AML-193 (cell line): ENCODE measurements at regions not wholly inside any gene's neighbourhood (a gene's known extent, or its start where the extent isn't known, plus 50 kb on each side); places are given as distances from the start of the nearest gene placed in this dataset.
"Not testable (repeated sequence)": the region's sequence is repeated elsewhere in the genome, so short reads cannot be mapped to it uniquely, and the experiment has no call there.

Experiments
- DNase-seq, 2 experiments: peaks; one replicate each; lab custom pipeline; 2025; lab: John Stamatoyannopoulos, UW

DNA sequence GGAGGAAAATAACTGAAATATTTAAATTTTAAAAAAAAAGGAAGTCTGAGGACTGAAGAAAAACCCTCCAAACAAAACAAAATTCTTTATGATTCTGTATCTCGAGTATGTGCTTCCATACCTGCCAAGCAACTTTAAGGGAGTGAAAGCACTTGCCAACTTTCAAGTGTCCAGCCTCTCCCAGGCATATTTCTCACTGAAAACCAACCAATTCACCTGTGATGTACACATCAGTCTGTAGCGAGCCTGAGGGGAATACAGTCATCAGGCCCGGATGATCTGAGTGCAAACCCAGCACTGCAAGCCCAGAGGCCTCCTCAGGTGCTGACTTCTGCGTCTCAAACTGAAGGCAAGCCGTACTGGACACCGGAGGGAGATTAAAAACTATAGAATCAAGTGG, 164.8 kb upstream of the NT5E start:
- DNase-seq = no peak

DNA sequence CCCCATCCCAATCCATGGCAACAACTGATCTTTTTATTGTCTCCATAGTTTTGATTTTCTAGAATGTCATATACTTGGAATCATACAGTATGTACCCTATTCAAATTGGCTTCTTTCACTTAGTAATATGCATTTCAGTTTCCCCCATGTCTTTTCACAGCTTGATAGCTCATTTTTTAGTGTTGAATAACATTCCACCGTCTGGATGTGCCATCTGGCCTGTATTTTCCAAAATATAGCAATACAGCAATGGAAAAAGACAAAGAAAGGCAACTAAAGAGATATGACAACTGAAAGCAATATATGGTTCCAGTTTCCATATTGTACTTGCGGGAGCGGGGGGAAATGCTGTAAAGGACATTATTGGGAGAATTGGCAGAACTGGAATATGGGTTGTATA, 166.4 kb upstream of the NT5E start:
- DNase-seq = no peak

DNA sequence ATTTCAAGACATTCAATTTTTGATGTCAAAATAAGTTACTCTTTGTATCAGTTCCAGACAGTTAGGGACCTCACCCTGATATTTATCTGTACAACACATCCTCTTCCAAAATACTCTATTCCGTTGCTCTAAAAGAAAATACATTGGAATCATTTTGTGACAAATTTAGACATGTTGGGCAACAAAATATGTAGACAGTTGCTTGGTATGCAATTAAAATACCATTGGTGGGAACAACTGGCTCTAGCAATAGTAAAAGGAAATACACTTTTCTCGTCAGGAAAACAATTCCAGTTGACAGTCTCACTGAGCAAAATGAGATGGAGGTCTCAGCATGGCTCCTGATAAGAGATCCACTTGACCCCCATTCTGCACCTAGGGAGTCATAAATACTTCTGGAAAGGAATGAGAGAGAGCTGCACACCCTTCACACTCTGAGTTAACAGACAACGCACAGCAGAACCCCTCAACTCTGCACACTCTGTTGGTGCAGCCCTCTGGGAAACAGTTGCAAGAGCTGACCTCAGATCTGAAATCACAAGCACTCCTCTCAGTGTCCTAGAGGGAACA, 171.3 kb upstream of the NT5E start:
- DNase-seq = no peak

DNA sequence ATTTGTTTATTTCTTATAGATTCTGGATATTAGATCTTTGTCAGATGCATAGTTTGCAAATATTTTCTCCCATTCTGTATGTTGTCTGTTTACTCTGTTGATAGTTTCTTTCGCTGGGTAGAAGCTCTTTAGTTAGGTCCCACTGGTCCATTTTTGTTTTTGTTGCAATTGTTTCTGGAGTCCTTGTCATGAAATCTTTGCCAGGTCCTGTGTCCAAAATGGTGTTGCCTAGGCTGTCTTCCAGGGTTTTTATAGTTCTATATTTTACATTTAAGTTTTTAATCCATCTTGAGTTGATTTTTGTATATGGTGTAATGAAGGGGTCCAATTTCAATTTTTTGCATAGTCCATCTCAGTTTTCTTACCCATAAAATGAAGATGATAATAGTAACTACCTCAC, 173.9 kb upstream of the NT5E start:
- DNase-seq = not testable (repeated sequence)

DNA sequence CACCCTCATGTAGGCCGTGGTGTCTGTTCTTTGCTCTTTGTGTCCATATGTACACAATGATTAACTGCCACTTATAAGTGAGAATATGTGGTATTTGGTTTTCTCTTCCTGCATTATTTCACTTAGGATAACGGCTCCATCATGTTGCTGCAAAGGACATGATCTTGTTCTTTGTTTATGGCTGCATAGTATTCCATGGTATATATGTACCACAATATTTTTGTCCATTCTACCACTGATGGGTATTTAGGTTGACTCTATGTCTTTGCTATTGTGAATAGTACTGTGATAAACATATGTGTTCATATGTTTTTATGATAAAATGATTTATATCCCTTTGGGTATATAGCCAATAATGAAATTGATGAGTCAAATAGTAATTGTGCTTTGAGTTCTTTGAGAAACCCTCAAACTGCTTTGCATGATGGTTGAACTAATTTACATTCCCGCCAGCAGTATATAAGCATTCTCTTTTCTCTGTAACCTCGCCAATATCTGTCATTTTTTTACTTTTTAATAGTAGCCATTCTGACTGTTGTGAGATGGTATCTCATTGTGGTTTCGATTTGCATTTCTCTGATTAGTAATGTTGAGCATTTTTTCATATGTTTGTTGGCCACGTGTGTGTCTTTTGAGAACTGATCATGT, 174.4 kb upstream of the NT5E start:
- no peak for DNase-seq

DNA sequence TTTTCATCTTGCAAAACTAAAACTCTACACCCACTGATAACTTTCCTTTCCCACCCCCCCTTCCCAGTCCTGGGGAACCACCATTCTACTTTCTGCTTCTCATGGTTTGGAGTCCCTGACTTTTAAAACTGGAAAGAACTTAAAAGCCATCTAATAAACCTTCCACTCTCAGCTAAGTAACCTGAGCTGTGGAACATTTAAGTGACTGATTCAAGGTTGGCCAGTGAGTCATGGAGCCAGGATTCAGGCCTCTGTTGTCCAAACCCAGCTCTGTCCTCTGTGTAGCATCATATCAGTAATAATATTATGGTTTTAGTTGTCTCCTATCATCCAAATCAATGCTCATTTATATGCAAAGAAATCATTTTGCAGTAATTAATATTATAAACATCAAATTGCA, 176.0 kb upstream of the NT5E start:
- no peak for DNase-seq

DNA sequence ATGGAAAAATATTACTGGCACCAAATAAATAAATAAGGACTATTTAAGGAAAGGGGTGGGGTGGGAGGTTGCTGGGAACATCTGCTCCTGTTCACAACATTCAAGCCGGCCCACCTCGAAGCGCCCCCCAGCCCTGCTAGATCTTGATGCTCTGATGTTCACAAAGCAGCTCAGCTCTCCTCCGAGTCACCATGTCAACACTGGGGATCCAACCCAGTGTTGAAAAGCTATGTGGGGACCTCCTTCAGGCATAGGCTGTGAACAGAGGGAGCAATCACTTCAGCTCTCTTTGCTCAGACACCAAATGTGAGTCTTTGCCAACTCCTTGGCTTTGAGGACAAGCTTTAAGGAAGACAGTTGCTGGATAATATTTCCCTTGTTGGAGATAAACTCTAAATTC, 176.8 kb upstream of the NT5E start:
- no peak for DNase-seq

DNA sequence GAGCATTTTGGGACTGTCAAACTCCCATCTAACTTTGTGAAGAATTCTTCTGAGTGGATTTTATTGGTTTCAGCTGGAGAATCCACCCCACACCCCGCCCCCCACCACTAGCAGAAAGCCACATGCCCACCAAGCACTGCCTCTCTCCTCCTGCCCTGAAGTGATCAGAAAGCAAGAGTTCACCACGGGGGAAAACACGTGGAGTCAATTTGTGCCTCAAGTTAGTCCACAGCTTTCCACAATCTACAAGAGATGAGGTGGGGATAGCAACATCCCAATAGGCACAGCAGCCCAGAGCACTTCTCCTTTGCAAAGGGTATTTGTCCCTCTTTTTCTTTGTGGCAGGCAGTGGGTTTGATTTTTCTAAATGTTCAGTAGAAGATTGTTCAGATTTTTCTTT, 177.3 kb upstream of the NT5E start:
- DNase-seq = no peak

DNA sequence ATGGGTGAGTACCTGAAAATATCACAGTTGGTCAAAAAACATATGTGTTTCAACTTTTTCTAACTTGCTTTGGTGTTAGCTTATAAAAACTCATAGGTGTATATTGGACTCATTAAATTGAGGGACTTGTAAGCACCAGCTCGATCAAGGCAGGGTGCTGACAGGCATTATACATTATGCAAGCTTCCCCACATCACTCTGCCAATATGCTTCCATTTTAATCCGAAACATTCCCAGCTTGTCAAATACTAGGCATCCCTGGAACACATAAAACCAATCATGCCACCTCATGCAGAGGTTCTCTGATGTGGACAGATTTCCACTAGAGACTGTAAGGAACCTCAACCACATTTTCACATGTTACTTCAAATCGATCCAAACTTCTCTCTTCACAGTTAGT, 187.3 kb upstream of the NT5E start:
- no peak for DNase-seq

DNA sequence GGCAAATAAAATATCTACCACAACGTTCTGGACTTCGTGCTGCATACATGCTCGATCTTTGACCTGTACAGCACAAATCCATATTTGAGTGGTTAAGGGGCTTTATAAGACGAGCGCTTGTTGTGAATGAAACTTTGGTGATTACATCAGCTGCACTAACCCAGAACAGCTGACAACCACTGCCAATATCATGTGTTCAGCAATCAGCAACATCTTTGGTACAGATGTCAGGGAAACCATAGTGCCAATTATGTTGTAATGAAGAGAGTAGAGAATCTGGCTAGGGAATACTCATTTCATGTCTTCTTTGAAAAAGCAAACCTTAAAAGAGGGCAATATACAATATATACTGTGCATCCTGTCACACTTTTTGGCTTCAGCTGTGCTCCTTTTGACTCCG, 188.6 kb upstream of the NT5E start:
- DNase-seq = no peak

DNA sequence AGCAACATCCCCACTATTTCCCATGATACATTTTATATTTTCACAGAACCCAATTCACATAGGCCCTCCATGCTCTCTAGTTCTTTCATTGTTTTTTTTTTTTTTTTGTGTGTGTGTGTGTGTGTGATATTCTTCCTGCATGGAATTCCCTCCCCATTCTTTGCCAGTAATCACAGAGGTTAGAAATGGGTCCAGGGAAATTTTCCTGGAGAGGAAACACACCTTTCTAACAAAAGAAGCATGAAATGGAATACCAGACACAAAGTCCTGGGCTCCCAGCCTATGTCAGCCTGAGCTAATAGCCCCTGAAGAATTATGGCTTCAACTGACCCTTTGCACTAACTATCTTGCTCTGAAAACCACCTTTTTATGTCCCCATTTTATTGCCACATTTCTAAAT, 194.2 kb upstream of the NT5E start:
- no peak for DNase-seq

DNA sequence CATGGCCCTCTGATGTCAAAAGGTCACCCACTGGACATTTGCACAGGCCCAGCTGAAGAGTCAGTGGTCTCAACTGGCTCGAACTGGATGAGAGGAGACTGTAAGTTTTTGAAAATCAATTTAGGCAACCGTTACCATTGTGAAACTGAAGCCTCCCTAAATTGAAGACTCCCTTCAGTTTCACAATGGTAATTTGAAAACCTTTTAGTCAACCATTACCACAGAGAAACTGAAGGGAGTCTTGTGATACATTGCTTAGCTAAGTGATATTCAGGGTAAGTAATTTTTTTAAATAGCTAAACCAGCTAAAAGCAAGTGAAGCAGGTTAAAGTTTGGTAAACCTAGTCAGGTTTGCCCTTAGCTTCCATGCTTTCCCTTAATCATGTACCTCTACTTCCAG, 197.3 kb upstream of the NT5E start:
- no peak for DNase-seq

DNA sequence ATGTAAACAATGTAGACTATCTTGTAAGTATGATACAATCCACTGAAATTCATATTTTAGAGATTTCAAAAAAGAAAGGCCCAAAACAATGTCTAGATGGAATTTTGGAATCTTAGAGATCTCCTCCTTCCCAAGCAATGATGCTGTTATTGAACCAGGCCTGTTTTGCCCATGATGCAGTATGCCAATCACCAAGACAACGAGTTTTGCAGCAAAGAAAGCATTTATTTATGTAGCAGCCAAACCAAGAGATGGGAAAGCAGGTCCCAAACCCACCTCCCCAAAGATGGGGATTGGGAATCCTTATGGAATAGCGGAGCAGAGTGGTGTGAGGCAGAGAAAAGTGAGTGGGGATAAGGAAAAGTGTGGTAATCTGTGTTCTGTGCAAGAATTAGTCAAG, 197.8 kb upstream of the NT5E start:
- DNase-seq = no peak

DNA sequence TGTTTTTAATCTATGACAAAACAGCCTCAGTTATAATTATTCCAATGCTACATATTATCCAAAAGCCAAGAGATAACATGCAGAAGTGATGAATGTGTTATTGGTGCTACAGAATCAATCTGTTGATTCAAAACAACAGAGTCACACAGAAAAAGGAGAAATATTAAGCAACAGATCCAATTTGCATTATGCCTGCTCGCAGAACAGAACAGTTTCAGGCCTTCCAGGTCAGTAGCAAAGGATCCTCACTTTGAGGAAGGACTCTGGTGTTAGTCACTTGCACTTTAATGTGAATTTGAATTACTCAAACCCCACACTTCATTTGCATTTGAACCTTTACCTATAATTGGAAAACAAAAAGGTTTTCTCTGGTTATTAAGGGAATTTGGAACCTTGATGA, 198.6 kb upstream of the NT5E start:
- no peak for DNase-seq

DNA sequence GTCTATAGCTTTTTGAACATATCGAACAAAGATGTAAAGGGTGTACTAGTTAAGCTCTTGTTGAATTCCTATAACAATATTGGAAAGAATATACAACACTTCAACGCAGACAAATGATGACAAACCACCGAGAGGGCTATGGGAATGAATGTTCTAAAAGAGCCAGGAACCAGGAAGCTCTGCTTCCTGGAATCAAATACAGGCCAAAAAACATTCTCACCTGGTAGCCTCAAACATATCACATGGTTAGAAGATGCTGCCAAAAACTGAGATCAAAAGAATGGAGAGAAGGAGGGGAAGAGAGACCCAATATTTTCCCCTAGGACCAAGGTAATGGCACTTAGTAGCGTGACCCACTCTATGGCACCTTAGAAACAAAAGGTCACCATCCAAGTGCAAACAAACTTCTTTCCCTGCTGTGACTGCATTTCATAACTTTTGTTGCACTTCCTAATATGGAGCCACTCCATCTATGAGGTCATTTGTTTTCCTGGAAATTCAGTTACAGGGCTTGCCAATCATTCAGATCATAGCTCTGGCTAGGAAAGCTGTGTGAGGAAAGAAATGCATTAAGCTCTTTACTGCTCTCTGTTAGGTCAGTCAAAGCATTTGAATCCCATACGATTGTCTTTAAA, 199.2 kb upstream of the NT5E start:
- no peak for DNase-seq

DNA sequence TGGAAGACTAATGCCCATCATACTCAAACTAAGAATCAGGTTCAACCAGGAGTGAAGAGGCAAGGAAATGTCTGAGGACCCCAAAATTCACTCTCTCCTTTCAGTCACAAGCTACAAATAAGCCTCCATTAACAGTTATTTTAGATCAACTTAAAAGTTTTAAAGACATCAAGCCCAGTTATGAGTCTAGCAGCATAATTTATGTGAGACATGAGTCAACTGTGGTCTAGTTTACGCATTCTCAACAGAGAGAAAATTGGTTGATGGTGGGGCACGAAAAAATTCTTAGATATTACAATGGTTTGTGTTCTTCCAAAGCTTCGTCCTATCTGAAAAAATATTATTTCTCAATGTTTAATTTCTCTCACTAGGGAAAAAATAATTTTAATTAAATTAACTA, 204.9 kb upstream of the NT5E start:
- no peak for DNase-seq

DNA sequence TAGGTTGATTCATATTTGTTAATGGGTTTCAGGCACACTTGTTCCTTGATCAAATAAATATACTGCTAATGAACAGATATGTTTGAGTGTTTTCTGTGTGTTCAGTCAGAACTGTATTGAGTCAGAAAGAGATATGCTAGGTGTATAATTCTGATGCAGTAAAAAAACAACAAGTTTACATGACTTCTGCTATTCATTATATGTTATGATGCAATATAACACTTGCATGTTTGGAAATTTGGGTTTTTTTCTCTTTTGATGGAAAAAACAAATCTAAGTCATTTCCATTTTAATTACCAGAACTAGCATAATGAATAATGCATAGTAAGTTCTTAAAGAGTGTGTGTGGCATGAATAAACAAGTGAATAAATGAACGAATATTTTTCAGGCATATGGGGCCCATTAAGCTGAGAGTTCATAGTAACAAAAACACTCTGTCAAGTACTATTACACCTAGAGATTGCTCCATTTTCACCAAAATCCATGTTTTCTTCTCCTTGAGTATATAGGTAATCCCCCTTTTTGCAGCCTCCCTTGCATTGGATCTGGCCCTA, 208.3 kb upstream of the NT5E start:
- no peak for DNase-seq

DNA sequence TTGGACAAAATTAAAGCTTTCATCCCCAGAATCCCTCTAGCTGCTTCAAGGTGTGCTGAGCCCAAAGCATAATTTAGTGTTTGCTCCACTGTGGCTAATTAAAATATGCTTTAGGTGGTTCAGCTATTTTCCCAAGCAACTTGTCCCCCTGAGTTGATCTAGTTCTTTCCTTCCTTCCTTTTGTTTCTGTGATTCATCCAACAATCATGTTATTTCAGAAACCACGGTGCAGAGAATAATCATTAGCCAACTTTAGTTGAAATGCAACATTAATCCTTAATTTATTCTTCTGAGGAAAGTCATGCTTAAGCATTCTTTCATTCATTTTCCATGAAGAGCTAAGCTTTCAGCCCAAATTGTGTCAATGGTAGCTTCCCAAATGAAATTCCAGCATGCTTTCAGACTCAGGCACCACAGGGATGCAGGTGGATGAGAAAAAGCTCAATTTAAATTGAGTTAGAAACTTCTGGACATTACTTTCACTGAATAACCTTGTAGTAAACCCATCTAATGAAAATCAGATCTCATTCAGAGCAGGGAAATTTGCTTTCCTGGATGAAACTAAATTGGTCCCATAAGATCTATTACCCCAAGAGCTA, 209.0 kb upstream of the NT5E start:
- DNase-seq = no peak

DNA sequence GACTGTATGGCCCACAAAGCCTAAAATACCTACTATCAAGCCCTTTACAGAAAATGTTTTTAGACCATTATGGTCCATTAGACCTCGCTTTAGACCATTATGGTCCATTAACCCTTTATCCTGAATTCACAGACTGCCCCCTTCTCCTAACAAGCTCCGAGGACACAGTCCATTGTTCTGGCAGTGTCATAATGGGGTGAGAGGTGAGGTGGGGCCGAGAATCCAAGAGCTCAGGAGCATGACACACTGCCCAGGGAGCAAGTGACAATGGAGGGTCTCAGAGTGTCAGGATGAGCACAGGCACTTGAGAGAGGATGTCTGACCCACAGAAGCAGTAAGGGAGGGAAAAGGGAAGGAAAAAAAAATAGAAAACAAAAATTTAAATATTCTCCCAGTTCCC, 212.4 kb upstream of the NT5E start:
- no peak for DNase-seq

DNA sequence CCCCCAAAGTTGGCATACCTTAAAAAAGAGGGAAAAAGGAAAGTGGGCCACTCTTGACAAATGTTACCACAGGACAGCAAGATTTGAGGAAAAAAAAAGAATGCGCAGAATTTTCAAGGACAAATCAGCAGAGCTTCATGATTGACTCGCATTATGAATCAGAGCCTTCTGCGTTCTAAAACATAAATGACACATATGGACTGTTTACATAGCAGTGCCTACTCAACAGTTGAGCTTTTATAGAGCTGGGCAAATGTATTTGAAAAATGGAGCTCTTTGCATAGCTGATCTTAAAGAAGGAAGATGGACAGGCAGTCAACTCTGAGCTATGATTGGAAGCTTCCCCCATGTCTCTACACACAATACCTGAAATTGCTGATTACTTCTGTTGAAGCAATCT, 213.2 kb upstream of the NT5E start:
- DNase-seq = no peak

DNA sequence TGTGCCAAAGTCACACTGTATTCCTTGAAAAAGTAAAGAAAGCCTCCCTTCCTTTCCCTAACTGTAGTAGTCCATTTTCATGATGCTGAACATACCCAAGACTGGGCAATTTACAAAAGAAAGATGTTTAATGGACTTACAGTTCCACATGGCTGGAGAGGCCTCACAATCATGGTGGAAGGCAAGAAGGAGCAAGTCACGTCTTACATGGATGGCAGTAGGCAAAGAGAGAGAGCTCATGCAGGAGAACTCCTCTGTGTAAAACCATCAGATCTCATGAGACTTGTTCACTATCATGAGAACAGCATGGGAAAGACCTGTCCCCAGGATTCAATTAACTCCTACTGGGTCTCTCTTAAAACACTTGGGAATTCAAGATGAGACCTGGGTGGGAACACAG, 222.5 kb upstream of the NT5E start:
- not testable (repeated sequence) for DNase-seq

DNA sequence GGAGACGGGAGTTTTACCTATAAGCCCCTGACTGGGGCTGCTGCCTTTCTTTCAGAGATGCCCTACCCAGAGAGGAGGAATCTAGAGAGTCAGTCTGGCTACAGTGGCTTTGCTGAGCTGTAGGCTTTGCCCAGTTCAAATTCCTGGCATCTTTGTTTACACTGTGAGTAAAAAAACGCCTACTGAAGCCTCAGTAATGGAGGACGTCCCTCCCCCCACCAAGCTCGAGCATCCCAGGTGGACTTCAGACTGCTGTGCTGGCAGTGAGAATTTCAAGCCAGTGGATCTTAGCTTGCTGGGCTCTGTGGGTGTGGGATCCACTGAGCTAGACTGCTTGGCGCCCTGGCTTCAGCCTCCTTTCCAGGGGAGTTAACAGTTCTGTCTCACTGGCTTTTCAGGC, 237.1 kb upstream of the NT5E start:
- not testable (repeated sequence) for DNase-seq

DNA sequence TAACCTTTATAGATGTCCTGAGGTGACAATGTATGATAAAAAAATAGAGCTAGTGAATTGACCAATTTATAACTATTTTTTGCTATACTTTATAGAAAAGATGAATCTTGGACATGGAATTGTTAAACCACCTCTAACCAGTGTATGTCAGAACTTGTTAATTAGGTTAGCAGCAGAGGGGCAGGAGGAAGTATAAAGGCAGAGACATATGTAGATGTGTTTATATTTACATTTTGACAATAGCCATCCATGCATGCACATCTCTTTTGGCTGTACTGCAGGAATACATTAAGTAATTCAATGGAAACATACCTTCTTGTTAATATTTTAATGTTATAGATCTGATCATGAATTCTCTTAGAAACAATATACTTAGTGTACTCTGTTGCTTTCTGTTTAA, 254.6 kb upstream of the NT5E start:
- no peak for DNase-seq
